IPS-15b (cell line): ENCODE measurements at regions not wholly inside any gene's neighbourhood (a gene's known extent, or its start where the extent isn't known, plus 50 kb on each side); places are given as distances from the start of the nearest gene placed in this dataset.

Experiments used
- H3K27me3 ChIP-seq: one replicate; pipeline ENCODE4 v1.6.1; 2013; ENCODE audit warnings: low read length; ENCODE audit not compliant: control insufficient read depth, insufficient read depth
- H3K36me3 ChIP-seq: one replicate; pipeline ENCODE4 v1.6.1; 2013; ENCODE audit warnings: low read length; ENCODE audit not compliant: control insufficient read depth, insufficient read depth
- H3K4me1 ChIP-seq: one replicate; pipeline ENCODE4 v1.6.1; 2013; ENCODE audit warnings: mild to moderate bottlenecking, low read length; ENCODE audit not compliant: control insufficient read depth, insufficient read depth
- H3K4me3 ChIP-seq: one replicate; pipeline ENCODE4 v1.5.1; 2013; ENCODE audit warnings: low read depth, low read length
- H3K9ac ChIP-seq: one replicate; pipeline ENCODE4 v1.6.1; 2013; ENCODE audit warnings: low read depth, mild to moderate bottlenecking, low read length
- H3K9me3 ChIP-seq: one replicate; pipeline ENCODE4 v1.6.1; 2013; ENCODE audit warnings: mild to moderate bottlenecking, low read length; ENCODE audit not compliant: control insufficient read depth, insufficient read depth

- Histone ChIP-seq H3K9me3 (no peaks in the 10 kb centered on the region), H3K9ac (no peak overlapping the region), H3K4me1 (no peaks in the 10 kb centered on the region), H3K27me3 (no peaks in the 10 kb centered on the region), H3K4me3 (no peak overlapping the region), H3K36me3 (no peaks in the 10 kb centered on the region)
Observed at GRCh38 chr3:44099566-44100297, 142.0 kb upstream of the TOPAZ1 start.

DNA sequence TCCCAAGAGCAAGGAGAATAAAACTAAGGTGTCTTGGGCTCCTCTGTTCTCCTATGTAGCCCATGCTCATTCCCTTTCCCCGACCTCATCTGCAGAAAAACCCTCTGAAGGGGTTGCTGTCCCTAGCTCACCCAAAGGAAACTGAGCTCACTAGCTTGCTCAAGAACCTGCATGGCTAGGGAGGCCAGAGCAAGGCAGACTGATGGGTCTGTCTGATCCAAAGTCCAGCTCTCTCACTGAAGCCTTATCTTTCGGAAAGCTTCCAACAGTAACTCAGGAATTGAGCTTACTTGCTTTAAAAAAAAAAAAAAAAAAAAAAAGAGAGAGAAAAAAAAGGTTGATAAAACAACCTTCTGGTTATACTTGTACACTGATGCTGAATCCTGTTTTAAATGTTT lies 141.4 kb upstream of the TOPAZ1 start:
- no peaks in the 10 kb centered on the region for H3K9me3 ChIP-seq
- no peak overlapping the region for H3K9ac ChIP-seq
- H3K36me3 ChIP-seq = no peaks in the 10 kb centered on the region
- H3K4me3 ChIP-seq = no peak overlapping the region
- H3K27me3 ChIP-seq = no peaks in the 10 kb centered on the region
- H3K4me1 ChIP-seq = no peaks in the 10 kb centered on the region

DNA sequence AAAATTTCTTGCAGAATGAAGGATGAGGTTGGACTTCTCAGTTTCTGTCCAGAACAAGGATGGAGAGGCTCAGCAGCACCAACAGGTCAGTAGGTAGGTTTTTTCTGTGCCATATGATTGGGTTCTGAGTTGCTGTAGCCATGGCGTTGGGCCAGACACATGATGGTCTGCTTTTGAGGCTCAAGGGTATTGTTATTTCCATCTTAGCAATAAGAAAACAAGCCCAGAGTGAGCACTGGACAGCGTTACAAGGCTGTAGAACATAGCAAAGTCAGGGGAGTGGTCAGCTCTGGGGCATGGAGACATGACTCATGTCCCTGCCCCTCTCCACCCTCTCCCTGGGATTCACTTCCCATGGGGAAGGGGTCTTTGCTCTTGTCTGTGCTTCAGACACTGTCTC lies 137.6 kb upstream of the TOPAZ1 start:
- H3K27me3 ChIP-seq = no peaks in the 10 kb centered on the region
- H3K4me1 ChIP-seq = peaks cover 8% of the 10 kb centered on the region
- H3K36me3 ChIP-seq = no peaks in the 10 kb centered on the region
- no peak overlapping the region for H3K4me3 ChIP-seq
- H3K9me3 ChIP-seq = no peaks in the 10 kb centered on the region
- H3K9ac ChIP-seq = no peak overlapping the region

- no peaks in the 10 kb centered on the region for H3K27me3 ChIP-seq
- H3K9ac ChIP-seq = no peak overlapping the region
- no peaks in the 10 kb centered on the region for H3K9me3 ChIP-seq
- H3K4me3 ChIP-seq = no peak overlapping the region
- no peaks in the 10 kb centered on the region for H3K36me3 ChIP-seq
- H3K4me1 ChIP-seq = peaks cover 8% of the 10 kb centered on the region
Observed at GRCh38 chr3:44104668-44105321, 136.9 kb upstream of the TOPAZ1 start.

- Histone ChIP-seq H3K4me3 (no peak overlapping the region), H3K9me3 (no peaks in the 10 kb centered on the region), H3K27me3 (no peaks in the 10 kb centered on the region), H3K36me3 (no peaks in the 10 kb centered on the region), H3K4me1 (peaks cover 8% of the 10 kb centered on the region), H3K9ac (no peak overlapping the region)
Observed at GRCh38 chr3:44105571-44105970, 136.1 kb upstream of the TOPAZ1 start.

- Histone ChIP-seq H3K9me3 (no peaks in the 10 kb centered on the region), H3K36me3 (no peaks in the 10 kb centered on the region), H3K27me3 (no peaks in the 10 kb centered on the region), H3K4me3 (no peak overlapping the region), H3K4me1 (peaks cover 8% of the 10 kb centered on the region), H3K9ac (no peak overlapping the region)
Observed at GRCh38 chr3:44106756-44107155, 134.9 kb upstream of the TOPAZ1 start.

- Histone ChIP-seq H3K9ac (no peak overlapping the region), H3K4me3 (no peak overlapping the region), H3K4me1 (peaks cover 8% of the 10 kb centered on the region), H3K27me3 (no peaks in the 10 kb centered on the region), H3K9me3 (no peaks in the 10 kb centered on the region), H3K36me3 (no peaks in the 10 kb centered on the region)
Observed at GRCh38 chr3:44108481-44108880, 133.2 kb upstream of the TOPAZ1 start.

DNA sequence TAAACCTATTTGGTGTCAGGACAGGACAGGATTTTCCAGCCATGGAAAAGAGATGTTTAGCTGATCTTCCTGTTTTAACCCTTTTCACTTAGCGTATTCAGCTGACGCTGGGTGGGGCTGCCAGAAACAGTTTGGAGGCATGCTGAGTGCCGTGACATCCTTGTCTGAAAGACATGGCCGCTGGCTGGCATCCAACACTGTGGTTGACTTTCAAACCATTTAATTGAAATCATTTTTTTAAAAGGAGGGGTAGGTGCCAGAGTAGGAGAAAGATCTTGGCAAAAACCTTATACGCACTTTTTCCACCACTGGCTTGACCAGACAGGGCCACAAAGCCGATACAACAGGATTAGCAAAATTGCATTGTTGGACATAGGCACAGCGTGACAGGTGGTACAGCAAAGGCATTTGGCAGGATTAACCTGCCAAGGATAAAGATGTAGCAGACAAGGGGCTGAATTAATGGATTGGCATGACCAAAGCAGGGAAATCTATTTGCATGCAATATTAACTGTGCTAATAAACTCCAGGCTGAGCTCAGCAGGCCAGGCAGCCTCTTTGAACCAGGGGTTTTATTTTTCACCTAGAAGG lies 131.8 kb upstream of the TOPAZ1 start:
- Histone ChIP-seq H3K9ac (no peak overlapping the region), H3K36me3 (no peaks in the 10 kb centered on the region), H3K4me3 (no peak overlapping the region), H3K27me3 (no peaks in the 10 kb centered on the region), H3K9me3 (no peaks in the 10 kb centered on the region), H3K4me1 (peaks cover 8% of the 10 kb centered on the region)

- Histone ChIP-seq H3K4me1 (peaks cover 7% of the 10 kb centered on the region), H3K27me3 (no peaks in the 10 kb centered on the region)
Observed at GRCh38 chr3:44110648-44111047, 131.0 kb upstream of the TOPAZ1 start.

GRCh38 chr3:44111482-44111881 lies 130.2 kb upstream of the TOPAZ1 start:
- Histone ChIP-seq H3K9me3 (no peaks in the 10 kb centered on the region), H3K4me1 (no peaks in the 10 kb centered on the region), H3K4me3 (no peak overlapping the region), H3K36me3 (no peaks in the 10 kb centered on the region), H3K27me3 (no peaks in the 10 kb centered on the region), H3K9ac (no peak overlapping the region)

More at GRCh38 chr3:44110648-44111047, 131.0 kb upstream of the TOPAZ1 start:
- Histone ChIP-seq H3K9ac (no peak overlapping the region), H3K4me3 (no peak overlapping the region), H3K36me3 (no peaks in the 10 kb centered on the region), H3K9me3 (no peaks in the 10 kb centered on the region)

GRCh38 chr3:44114142-44114541 lies 127.5 kb upstream of the TOPAZ1 start:
- Histone ChIP-seq H3K9ac (no peak overlapping the region), H3K4me3 (no peak overlapping the region), H3K27me3 (no peaks in the 10 kb centered on the region), H3K4me1 (no peaks in the 10 kb centered on the region), H3K9me3 (no peaks in the 10 kb centered on the region), H3K36me3 (no peaks in the 10 kb centered on the region)

GRCh38 chr3:44117239-44117638 lies 124.4 kb upstream of the TOPAZ1 start:
- no peak overlapping the region for H3K9ac ChIP-seq
- no peaks in the 10 kb centered on the region for H3K27me3 ChIP-seq
- no peak overlapping the region for H3K4me3 ChIP-seq
- no peaks in the 10 kb centered on the region for H3K9me3 ChIP-seq
- H3K36me3 ChIP-seq = no peaks in the 10 kb centered on the region
- no peaks in the 10 kb centered on the region for H3K4me1 ChIP-seq
